Astrocyte (in vitro differentiated cells and primary cell): ENCODE measurements at regions not wholly inside any gene's neighbourhood (a gene's known extent, or its start where the extent isn't known, plus 50 kb on each side); places are given as distances from the start of the nearest gene placed in this dataset.

Experiments used
- DNase-seq: peaks from one replicate; pipeline ENCODE4 v3.0.0-alpha.2; 2010; ENCODE audit warnings: low read depth
- FAIRE-seq: peaks from 2 replicates; lab custom pipeline; 2011; peaks lifted over from hg19 to GRCh38; lab: Jason Lieb, UNC
- H2AFZ ChIP-seq: 2 replicates; pipeline ENCODE4 v1.6.0; 2012; ENCODE audit warnings: low read depth, low read length, inconsistent platforms
- H3K27ac ChIP-seq: 2 replicates; pipeline ENCODE4 v1.5.1; 2011; ENCODE audit warnings: low read depth, low read length, inconsistent platforms
- H3K27me3 ChIP-seq: 2 replicates; pipeline ENCODE4 v1.6.0; 2011; ENCODE audit warnings: low read length, inconsistent platforms; ENCODE audit not compliant: insufficient read depth
- H3K36me3 ChIP-seq: 2 replicates; pipeline ENCODE4 v1.5.1; 2011; ENCODE audit warnings: low read length, inconsistent platforms; ENCODE audit not compliant: insufficient read depth
- H3K4me1 ChIP-seq: 2 replicates; pipeline ENCODE4 v1.5.1; 2011; ENCODE audit warnings: low read length, inconsistent platforms; ENCODE audit not compliant: insufficient read depth
- H3K4me2 ChIP-seq: 2 replicates; pipeline ENCODE4 v1.6.0; 2012; ENCODE audit warnings: low read length, inconsistent platforms
- H3K4me3 ChIP-seq: 2 replicates; pipeline ENCODE4 v1.5.1; 2011; ENCODE audit warnings: low read depth, mild to moderate bottlenecking, low read length, inconsistent platforms; ENCODE audit not compliant: insufficient read depth
- H3K79me2 ChIP-seq: 2 replicates; pipeline ENCODE4 v1.6.0; 2012; ENCODE audit warnings: mild to moderate bottlenecking, low read length, inconsistent platforms; ENCODE audit not compliant: insufficient read depth
- H3K9ac ChIP-seq: 2 replicates; pipeline ENCODE4 v1.6.0; 2012; ENCODE audit warnings: mild to moderate bottlenecking, low read length, inconsistent platforms
- H3K9me3 ChIP-seq: 2 replicates; pipeline ENCODE4 v1.5.1; 2012; ENCODE audit warnings: low read depth, mild to moderate bottlenecking, low read length, inconsistent platforms; ENCODE audit not compliant: insufficient read depth
- H4K20me1 ChIP-seq: 2 replicates; pipeline ENCODE4 v1.6.0; 2012; ENCODE audit warnings: low read length, inconsistent platforms; ENCODE audit not compliant: insufficient read depth
- H3K27ac Mint-ChIP-seq: one replicate; pipeline ENCODE4 v1.8.0; 2021; ENCODE audit warnings: mild to moderate bottlenecking, mixed read lengths; ENCODE audit not compliant: unreplicated experiment
- H3K27me3 Mint-ChIP-seq: one replicate; pipeline ENCODE4 v1.8.0; 2021; ENCODE audit warnings: low read depth, mixed read lengths; ENCODE audit not compliant: unreplicated experiment
- H3K36me3 Mint-ChIP-seq: one replicate; pipeline ENCODE4 v1.8.0; 2021; ENCODE audit warnings: low read depth, mixed read lengths; ENCODE audit not compliant: unreplicated experiment
- H3K4me1 Mint-ChIP-seq: one replicate; pipeline ENCODE4 v1.8.0; 2021; ENCODE audit warnings: low read depth, mixed read lengths; ENCODE audit not compliant: unreplicated experiment
- H3K4me3 Mint-ChIP-seq: one replicate; pipeline ENCODE4 v1.8.0; 2021; ENCODE audit warnings: mild to moderate bottlenecking, moderate library complexity, mixed read lengths; ENCODE audit not compliant: unreplicated experiment
- H3K9me3 Mint-ChIP-seq: one replicate; pipeline ENCODE4 v1.8.0; 2021; ENCODE audit warnings: mild to moderate bottlenecking, mixed read lengths; ENCODE audit not compliant: unreplicated experiment
- EZH2 ChIP-seq: IDR thresholded peaks from 2 replicates; pipeline ENCODE4 v1.6.1; 2012; ENCODE audit warnings: mild to moderate bottlenecking, low read length, inconsistent platforms; ENCODE audit not compliant: insufficient read depth
- TF ChIP-seq, protein P1 (sequence below): IDR thresholded peaks from 2 replicates; pipeline ENCODE4 v1.5.1; 2011; ENCODE audit warnings: low read depth, mild to moderate bottlenecking, inconsistent platforms, low read length, moderate library complexity; ENCODE audit not compliant: insufficient read depth

GRCh38 chr6:119467488-119468081 lies 118.0 kb upstream of the MAN1A1 start:
- H3K79me2 ChIP-seq = no peaks in the 10 kb centered on the region
- H3K27ac ChIP-seq = no peak overlapping the region
- no peaks in the 10 kb centered on the region for H3K9me3 ChIP-seq
- peak overlapping the region; percentile 46 for H3K4me2 ChIP-seq
- H3K4me1 Mint-ChIP-seq = peaks cover 6% of the 10 kb centered on the region
- H3K27me3 Mint-ChIP-seq = no peaks in the 10 kb centered on the region
- FAIRE-seq = no peak
- no peaks in the 10 kb centered on the region for H3K36me3 ChIP-seq
- no peak overlapping the region for H3K27ac Mint-ChIP-seq
- H3K27me3 ChIP-seq = no peaks in the 10 kb centered on the region
- no peak overlapping the region for H3K4me3 Mint-ChIP-seq
- peak; percentile 56 for DNase-seq
- H3K36me3 Mint-ChIP-seq = no peaks in the 10 kb centered on the region
- H2AFZ ChIP-seq = peak overlapping the region; percentile 37
- TF ChIP-seq, protein P1, sequence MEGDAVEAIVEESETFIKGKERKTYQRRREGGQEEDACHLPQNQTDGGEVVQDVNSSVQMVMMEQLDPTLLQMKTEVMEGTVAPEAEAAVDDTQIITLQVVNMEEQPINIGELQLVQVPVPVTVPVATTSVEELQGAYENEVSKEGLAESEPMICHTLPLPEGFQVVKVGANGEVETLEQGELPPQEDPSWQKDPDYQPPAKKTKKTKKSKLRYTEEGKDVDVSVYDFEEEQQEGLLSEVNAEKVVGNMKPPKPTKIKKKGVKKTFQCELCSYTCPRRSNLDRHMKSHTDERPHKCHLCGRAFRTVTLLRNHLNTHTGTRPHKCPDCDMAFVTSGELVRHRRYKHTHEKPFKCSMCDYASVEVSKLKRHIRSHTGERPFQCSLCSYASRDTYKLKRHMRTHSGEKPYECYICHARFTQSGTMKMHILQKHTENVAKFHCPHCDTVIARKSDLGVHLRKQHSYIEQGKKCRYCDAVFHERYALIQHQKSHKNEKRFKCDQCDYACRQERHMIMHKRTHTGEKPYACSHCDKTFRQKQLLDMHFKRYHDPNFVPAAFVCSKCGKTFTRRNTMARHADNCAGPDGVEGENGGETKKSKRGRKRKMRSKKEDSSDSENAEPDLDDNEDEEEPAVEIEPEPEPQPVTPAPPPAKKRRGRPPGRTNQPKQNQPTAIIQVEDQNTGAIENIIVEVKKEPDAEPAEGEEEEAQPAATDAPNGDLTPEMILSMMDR = no peak
- no peak for TF ChIP-seq EZH2
- no peaks in the 10 kb centered on the region for H3K9me3 Mint-ChIP-seq
- H3K4me3 ChIP-seq = no peak overlapping the region
- H4K20me1 ChIP-seq = no peaks in the 10 kb centered on the region
- H3K9ac ChIP-seq = no peak overlapping the region
- no peaks in the 10 kb centered on the region for H3K4me1 ChIP-seq

DNA sequence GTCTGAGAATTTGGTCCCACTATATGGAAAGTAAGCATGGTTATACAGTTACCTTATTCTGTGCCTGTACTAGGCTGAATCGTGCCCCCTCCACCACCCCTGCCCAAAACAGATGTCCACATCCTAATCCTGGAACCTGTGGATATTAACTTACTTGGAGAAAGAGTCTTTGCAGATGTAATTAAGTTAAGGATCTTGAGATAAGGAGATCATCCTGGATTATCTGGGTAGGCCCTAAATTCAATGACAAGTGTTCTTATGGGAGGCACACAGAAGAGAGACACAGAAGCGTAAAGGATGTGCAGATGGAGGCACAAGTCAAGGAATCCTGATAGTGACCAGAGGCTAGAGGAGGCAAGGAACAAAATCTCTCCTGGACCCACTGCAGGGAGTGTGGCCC lies 116.7 kb upstream of the MAN1A1 start:
- Histone ChIP-seq H3K9me3 (no peaks in the 10 kb centered on the region), H3K4me3 (no peak overlapping the region), H3K27me3 (no peaks in the 10 kb centered on the region), H3K9ac (no peak overlapping the region), H3K36me3 (no peaks in the 10 kb centered on the region), H3K79me2 (no peaks in the 10 kb centered on the region), H3K4me2 (no peak overlapping the region), H3K4me1 (no peaks in the 10 kb centered on the region), H4K20me1 (no peaks in the 10 kb centered on the region), H3K27ac (no peak overlapping the region), H2AFZ (no peak overlapping the region)
- DNase-seq (no peak), FAIRE-seq (no peak)
- no peak overlapping the region for H3K27ac Mint-ChIP-seq
- no peaks in the 10 kb centered on the region for H3K9me3 Mint-ChIP-seq
- no peak overlapping the region for H3K4me3 Mint-ChIP-seq
- H3K4me1 Mint-ChIP-seq = peaks cover 6% of the 10 kb centered on the region
- TF ChIP-seq, protein P1 = no peak
- TF ChIP-seq EZH2 = no peak
- no peaks in the 10 kb centered on the region for H3K36me3 Mint-ChIP-seq
- H3K27me3 Mint-ChIP-seq = no peaks in the 10 kb centered on the region

DNA sequence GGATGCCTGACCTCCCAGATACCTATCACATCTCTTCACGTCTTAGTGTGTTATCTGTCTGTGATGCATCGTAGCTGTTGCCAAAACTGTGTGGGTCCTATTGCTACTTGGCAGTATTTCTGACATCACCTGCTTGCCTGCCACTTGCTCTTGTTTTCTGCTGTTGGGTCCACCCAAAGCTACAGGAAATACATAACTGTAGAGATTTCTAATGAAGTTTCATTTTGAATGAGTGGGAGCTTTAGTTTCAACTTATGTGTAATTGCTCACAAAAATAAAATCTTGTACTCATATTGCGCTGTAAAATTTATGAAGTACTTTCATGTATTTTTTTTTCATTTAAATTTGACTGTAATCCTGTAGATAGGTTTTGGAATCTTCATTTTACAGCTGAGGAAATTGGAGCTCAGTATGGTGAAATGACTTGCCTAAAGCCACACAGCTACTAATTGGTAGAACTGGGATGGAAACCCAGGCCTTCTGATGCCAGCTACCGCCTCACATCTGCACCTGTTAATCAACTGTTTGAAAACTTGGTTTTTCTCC lies 113.6 kb upstream of the MAN1A1 start:
- no peaks in the 10 kb centered on the region for H3K27me3 ChIP-seq
- FAIRE-seq = no peak

More for the DNA sequence above, 113.6 kb upstream of the MAN1A1 start:
- Mint-ChIP-seq H3K27ac (no peak overlapping the region), H3K9me3 (peaks cover 9% of the 10 kb centered on the region), H3K4me1 (peaks cover 6% of the 10 kb centered on the region), H3K27me3 (no peaks in the 10 kb centered on the region), H3K36me3 (peaks cover 2% of the 10 kb centered on the region), H3K4me3 (no peak overlapping the region)
- H2AFZ ChIP-seq = no peak overlapping the region
- no peaks in the 10 kb centered on the region for H3K36me3 ChIP-seq
- no peaks in the 10 kb centered on the region for H3K79me2 ChIP-seq
- H4K20me1 ChIP-seq = no peaks in the 10 kb centered on the region
- no peak overlapping the region for H3K4me2 ChIP-seq
- no peak for TF ChIP-seq EZH2
- TF ChIP-seq, protein P1 = no peak
- H3K9ac ChIP-seq = no peak overlapping the region
- H3K9me3 ChIP-seq = no peaks in the 10 kb centered on the region
- H3K4me1 ChIP-seq = no peaks in the 10 kb centered on the region
- no peak overlapping the region for H3K27ac ChIP-seq
- no peak for DNase-seq
- no peak overlapping the region for H3K4me3 ChIP-seq
